WTC11 (cell line): ENCODE measurements at regions not wholly inside any gene's neighbourhood (a gene's known extent, or its start where the extent isn't known, plus 50 kb on each side); places are given as distances from the start of the nearest gene placed in this dataset.

Experiments
- ATAC-seq: fragments of 200-7000 bp; cut with Tn5 transposase; 2 replicates; pipeline ENCODE4 v1.10.0; 2021; ENCODE audit warnings: mild to moderate bottlenecking, moderate library complexity
- CTCF ChIA-PET: fragments of 300-600 bp; sonication (Branson Sonifier 250); formaldehyde crosslinking; loops from one replicate; lab custom pipeline; 2021; ENCODE audit warnings: antibody characterized with exemption; lab: Charles Lee
- POLR2A ChIA-PET: fragments of 350-600 bp; sonication (Branson Sonifier 250); formaldehyde crosslinking; loops from one replicate; lab custom pipeline; 2021; ENCODE audit warnings: antibody characterized with exemption; lab: Charles Lee
- DNase-seq: peaks from one replicate; pipeline ENCODE4 v3.0.0; 2021; ENCODE audit warnings: low spot score
- H3K27ac Mint-ChIP-seq: 2 replicates; pipeline ENCODE4 v1.8.0; 2021; ENCODE audit warnings: mixed read lengths
- H3K27me3 Mint-ChIP-seq: 2 replicates; pipeline ENCODE4 v1.8.0; 2021; ENCODE audit warnings: low read depth, mild to moderate bottlenecking, moderate library complexity, mixed read lengths
- H3K36me3 Mint-ChIP-seq: 2 replicates; pipeline ENCODE4 v1.8.0; 2021; ENCODE audit warnings: mixed read lengths
- H3K4me1 Mint-ChIP-seq: 2 replicates; pipeline ENCODE4 v1.8.0; 2022; ENCODE audit warnings: mixed read lengths
- H3K4me3 Mint-ChIP-seq: 2 replicates; pipeline ENCODE4 v1.8.0; 2021; ENCODE audit warnings: mild to moderate bottlenecking, moderate library complexity, mixed read lengths
- H3K9me3 Mint-ChIP-seq: 2 replicates; pipeline ENCODE4 v1.8.0; 2021; ENCODE audit warnings: mixed read lengths
- GRHL2 ChIP-seq: fragments of 250-450 bp; sonication (Bioruptor Pico); IDR thresholded peaks from 2 replicates; pipeline ENCODE4 v1.8.0; 2022; ENCODE audit warnings: mild to moderate bottlenecking, moderate library complexity; ENCODE audit not compliant: insufficient replicate concordance, severe bottlenecking
- GTF2I ChIP-seq: fragments of 250-450 bp; sonication (Bioruptor Pico); conservative IDR thresholded peaks from 2 replicates; pipeline ENCODE4 v1.4.0; 2021; ENCODE audit warnings: mild to moderate bottlenecking
- MXD4 ChIP-seq: fragments of 250-450 bp; sonication (Bioruptor Pico); IDR thresholded peaks from 2 replicates; pipeline ENCODE4 v1.8.0; 2021; ENCODE audit warnings: mild to moderate bottlenecking, moderate library complexity, borderline replicate concordance
- RELA ChIP-seq: sonication (generic); formaldehyde crosslinking; IDR thresholded peaks from 2 replicates; pipeline ENCODE4 v1.8.1; 2022; ENCODE audit warnings: missing genetic modification reagents, mild to moderate bottlenecking, borderline replicate concordance
- SMAD3 ChIP-seq: sonication (generic); formaldehyde crosslinking; IDR thresholded peaks from 2 replicates; pipeline ENCODE4 v1.8.0; 2022; ENCODE audit warnings: missing genetic modification reagents, mild to moderate bottlenecking, borderline replicate concordance
- ZNF317 ChIP-seq: sonication (generic); formaldehyde crosslinking; IDR thresholded peaks from 2 replicates; pipeline ENCODE4 v1.8.1; 2023; ENCODE audit warnings: low read depth, mild to moderate bottlenecking, moderate library complexity, missing genetic modification reagents, borderline replicate concordance
- ZNF396 ChIP-seq: fragments of 250-450 bp; sonication (Bioruptor Pico); IDR thresholded peaks from 2 replicates; pipeline ENCODE4 v1.8.0; 2021; ENCODE audit warnings: mild to moderate bottlenecking, moderate library complexity, borderline replicate concordance
- ZNF671 ChIP-seq: fragments of 250-450 bp; sonication (Bioruptor Pico); IDR thresholded peaks from 2 replicates; pipeline ENCODE4 v1.8.0; 2021; ENCODE audit warnings: mild to moderate bottlenecking
- TF ChIP-seq, protein P1 (sequence below): sonication (generic); formaldehyde crosslinking; IDR thresholded peaks from 2 replicates; pipeline ENCODE4 v1.8.0; 2022; ENCODE audit warnings: mild to moderate bottlenecking, missing genetic modification reagents
- TF ChIP-seq, protein P2 (sequence below): sonication (generic); formaldehyde crosslinking; IDR thresholded peaks from 2 replicates; pipeline ENCODE4 v1.8.0; 2022; ENCODE audit warnings: mild to moderate bottlenecking, missing genetic modification reagents
- TF ChIP-seq, protein P3 (sequence below): fragments of 250-450 bp; sonication (Bioruptor Pico); IDR thresholded peaks from 2 replicates; pipeline ENCODE4 v1.9.0; 2021; ENCODE audit warnings: mild to moderate bottlenecking, borderline replicate concordance
- TF ChIP-seq, protein P4 (sequence below): sonication (generic); formaldehyde crosslinking; IDR thresholded peaks from 2 replicates; pipeline ENCODE4 v1.8.1; 2023; ENCODE audit warnings: mild to moderate bottlenecking, missing genetic modification reagents
- TF ChIP-seq, protein P5 (sequence below): sonication (generic); formaldehyde crosslinking; IDR thresholded peaks from 2 replicates; pipeline ENCODE4 v1.8.0; 2022; ENCODE audit warnings: mild to moderate bottlenecking, missing genetic modification reagents
- TF ChIP-seq, protein P6 (sequence below): sonication (generic); formaldehyde crosslinking; conservative IDR thresholded peaks from 2 replicates; pipeline ENCODE4 v1.8.1; 2022; ENCODE audit warnings: mild to moderate bottlenecking, missing genetic modification reagents

DNA sequence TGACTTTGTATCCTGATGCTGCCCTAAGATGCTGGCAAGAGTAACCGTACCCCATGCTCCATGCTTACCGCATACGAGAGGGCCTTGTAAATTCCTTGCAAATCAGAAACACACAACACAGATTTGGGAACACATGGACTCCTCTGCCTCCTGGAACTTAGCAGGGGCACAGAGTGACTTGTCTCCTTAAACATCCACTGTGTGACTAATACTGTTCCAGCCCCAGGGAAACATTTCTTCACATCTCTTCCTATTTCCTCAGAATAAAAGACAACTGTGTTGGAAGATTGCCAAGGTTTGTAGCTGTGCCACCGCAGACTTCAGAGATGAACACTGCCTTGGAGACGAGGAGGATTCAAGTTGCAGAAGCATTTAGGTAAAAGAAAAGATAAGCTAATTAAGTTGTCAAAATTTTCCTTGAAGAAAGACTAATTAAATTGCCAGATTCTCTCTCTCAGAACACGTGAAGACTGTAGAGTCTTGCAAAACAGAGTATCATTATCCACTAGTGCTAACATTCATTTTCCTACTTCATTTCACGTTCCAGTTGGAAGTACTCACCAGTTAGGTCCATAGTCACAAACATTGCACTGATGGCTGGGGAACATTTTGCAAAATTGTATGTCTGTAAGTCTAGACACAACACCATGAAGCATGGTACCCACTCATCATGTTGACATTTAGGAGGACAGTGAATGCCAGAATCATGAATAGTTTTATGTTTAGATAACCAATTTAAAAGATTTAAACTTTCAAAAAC is 188.8 kb downstream of the TSN start (continued):
- TF ChIP-seq, protein P1, sequence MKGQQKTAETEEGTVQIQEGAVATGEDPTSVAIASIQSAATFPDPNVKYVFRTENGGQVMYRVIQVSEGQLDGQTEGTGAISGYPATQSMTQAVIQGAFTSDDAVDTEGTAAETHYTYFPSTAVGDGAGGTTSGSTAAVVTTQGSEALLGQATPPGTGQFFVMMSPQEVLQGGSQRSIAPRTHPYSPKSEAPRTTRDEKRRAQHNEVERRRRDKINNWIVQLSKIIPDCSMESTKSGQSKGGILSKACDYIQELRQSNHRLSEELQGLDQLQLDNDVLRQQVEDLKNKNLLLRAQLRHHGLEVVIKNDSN (CRISPR knock-in tag): no peak
- TF ChIP-seq, protein P2, sequence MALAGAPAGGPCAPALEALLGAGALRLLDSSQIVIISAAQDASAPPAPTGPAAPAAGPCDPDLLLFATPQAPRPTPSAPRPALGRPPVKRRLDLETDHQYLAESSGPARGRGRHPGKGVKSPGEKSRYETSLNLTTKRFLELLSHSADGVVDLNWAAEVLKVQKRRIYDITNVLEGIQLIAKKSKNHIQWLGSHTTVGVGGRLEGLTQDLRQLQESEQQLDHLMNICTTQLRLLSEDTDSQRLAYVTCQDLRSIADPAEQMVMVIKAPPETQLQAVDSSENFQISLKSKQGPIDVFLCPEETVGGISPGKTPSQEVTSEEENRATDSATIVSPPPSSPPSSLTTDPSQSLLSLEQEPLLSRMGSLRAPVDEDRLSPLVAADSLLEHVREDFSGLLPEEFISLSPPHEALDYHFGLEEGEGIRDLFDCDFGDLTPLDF (CRISPR knock-in tag): no peak
- TF ChIP-seq GRHL2: no peak
- TF ChIP-seq, protein P3, sequence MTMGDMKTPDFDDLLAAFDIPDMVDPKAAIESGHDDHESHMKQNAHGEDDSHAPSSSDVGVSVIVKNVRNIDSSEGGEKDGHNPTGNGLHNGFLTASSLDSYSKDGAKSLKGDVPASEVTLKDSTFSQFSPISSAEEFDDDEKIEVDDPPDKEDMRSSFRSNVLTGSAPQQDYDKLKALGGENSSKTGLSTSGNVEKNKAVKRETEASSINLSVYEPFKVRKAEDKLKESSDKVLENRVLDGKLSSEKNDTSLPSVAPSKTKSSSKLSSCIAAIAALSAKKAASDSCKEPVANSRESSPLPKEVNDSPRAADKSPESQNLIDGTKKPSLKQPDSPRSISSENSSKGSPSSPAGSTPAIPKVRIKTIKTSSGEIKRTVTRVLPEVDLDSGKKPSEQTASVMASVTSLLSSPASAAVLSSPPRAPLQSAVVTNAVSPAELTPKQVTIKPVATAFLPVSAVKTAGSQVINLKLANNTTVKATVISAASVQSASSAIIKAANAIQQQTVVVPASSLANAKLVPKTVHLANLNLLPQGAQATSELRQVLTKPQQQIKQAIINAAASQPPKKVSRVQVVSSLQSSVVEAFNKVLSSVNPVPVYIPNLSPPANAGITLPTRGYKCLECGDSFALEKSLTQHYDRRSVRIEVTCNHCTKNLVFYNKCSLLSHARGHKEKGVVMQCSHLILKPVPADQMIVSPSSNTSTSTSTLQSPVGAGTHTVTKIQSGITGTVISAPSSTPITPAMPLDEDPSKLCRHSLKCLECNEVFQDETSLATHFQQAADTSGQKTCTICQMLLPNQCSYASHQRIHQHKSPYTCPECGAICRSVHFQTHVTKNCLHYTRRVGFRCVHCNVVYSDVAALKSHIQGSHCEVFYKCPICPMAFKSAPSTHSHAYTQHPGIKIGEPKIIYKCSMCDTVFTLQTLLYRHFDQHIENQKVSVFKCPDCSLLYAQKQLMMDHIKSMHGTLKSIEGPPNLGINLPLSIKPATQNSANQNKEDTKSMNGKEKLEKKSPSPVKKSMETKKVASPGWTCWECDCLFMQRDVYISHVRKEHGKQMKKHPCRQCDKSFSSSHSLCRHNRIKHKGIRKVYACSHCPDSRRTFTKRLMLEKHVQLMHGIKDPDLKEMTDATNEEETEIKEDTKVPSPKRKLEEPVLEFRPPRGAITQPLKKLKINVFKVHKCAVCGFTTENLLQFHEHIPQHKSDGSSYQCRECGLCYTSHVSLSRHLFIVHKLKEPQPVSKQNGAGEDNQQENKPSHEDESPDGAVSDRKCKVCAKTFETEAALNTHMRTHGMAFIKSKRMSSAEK (CRISPR knock-in tag): no peak

DNA sequence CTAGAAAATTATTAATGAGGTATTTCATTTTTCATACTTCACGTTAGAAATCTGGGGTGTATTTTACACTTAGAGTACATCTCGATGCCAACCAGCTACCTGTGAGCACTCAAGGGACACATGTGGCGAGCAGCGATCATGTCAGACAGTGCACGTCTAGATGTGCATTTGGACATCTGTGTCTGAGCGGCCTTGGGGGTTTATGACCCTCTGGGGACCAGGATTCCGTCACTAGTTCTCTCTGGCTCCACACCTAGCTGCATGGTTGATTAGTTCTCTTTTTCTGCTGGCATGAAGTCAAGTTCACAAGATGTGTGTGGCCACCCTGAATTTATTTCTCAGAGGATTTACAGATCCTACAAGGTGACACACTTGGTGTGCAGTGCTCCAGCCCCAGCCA is 192.2 kb downstream of the TSN start:
- CTCF ChIA-PET: no interaction called here
- Mint-ChIP-seq H3K36me3 (no peaks in the 10 kb centered on the region), H3K4me1 (no peaks in the 10 kb centered on the region), H3K9me3 (no peaks in the 10 kb centered on the region), H3K27me3 (no peaks in the 10 kb centered on the region), H3K27ac (no peak overlapping the region), H3K4me3 (no peak overlapping the region)
- no peak for DNase-seq
- no peak for ATAC-seq
- TF ChIP-seq, protein P4, sequence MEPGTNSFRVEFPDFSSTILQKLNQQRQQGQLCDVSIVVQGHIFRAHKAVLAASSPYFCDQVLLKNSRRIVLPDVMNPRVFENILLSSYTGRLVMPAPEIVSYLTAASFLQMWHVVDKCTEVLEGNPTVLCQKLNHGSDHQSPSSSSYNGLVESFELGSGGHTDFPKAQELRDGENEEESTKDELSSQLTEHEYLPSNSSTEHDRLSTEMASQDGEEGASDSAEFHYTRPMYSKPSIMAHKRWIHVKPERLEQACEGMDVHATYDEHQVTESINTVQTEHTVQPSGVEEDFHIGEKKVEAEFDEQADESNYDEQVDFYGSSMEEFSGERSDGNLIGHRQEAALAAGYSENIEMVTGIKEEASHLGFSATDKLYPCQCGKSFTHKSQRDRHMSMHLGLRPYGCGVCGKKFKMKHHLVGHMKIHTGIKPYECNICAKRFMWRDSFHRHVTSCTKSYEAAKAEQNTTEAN (CRISPR knock-in tag): no peak
- TF ChIP-seq, protein P5, sequence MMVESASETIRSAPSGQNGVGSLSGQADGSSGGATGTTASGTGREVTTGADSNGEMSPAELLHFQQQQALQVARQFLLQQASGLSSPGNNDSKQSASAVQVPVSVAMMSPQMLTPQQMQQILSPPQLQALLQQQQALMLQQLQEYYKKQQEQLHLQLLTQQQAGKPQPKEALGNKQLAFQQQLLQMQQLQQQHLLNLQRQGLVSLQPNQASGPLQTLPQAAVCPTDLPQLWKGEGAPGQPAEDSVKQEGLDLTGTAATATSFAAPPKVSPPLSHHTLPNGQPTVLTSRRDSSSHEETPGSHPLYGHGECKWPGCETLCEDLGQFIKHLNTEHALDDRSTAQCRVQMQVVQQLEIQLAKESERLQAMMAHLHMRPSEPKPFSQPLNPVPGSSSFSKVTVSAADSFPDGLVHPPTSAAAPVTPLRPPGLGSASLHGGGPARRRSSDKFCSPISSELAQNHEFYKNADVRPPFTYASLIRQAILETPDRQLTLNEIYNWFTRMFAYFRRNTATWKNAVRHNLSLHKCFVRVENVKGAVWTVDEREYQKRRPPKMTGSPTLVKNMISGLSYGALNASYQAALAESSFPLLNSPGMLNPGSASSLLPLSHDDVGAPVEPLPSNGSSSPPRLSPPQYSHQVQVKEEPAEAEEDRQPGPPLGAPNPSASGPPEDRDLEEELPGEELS (CRISPR knock-in tag): no peak
- TF ChIP-seq, protein P6, sequence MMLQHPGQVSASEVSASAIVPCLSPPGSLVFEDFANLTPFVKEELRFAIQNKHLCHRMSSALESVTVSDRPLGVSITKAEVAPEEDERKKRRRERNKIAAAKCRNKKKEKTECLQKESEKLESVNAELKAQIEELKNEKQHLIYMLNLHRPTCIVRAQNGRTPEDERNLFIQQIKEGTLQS: no peak
- TF ChIP-seq ZNF317: no peak
- no peak for TF ChIP-seq GTF2I (CRISPR knock-in tag)
- no peak for TF ChIP-seq ZNF396 (CRISPR knock-in tag)
- TF ChIP-seq, protein P1 (CRISPR knock-in tag): no peak
- no peak for TF ChIP-seq RELA (CRISPR knock-in tag)
- TF ChIP-seq SMAD3 (CRISPR knock-in tag): no peak
- no peak for TF ChIP-seq MXD4
- TF ChIP-seq ZNF671 (CRISPR knock-in tag): no peak
- POLR2A ChIA-PET: no interaction called here
